H1 (cell line): ENCODE measurements at regions not wholly inside any gene's neighbourhood (a gene's known extent, or its start where the extent isn't known, plus 50 kb on each side); places are given as distances from the start of the nearest gene placed in this dataset.

Experiments used
- ATF2 ChIP-seq: IDR thresholded peaks from 2 replicates; pipeline ENCODE4 v1.6.1; 2012; ENCODE audit warnings: low read length, inconsistent platforms
- CHD7 ChIP-seq: fragments of 300-600 bp; sonication (generic); IDR thresholded peaks from 2 replicates; pipeline ENCODE4 v1.7.1; 2012; ENCODE audit warnings: low read length, moderate library complexity, mild to moderate bottlenecking, inconsistent platforms; ENCODE audit not compliant: insufficient replicate concordance
- POLR2A ChIP-seq, 2 experiments: IDR thresholded peaks; 1 replicate in 1 of 2; 2 replicates in 1 of 2; pipeline ENCODE4 v1.6.1; 2011; ENCODE audit warnings: low read depth in 2 of 2, low read length in 2 of 2, mild to moderate bottlenecking in 2 of 2; ENCODE audit errors: control extremely low read depth in 1 of 2
- POU5F1 ChIP-seq: IDR thresholded peaks from 2 replicates; pipeline ENCODE4 v1.6.1; 2011; ENCODE audit warnings: low read depth, mild to moderate bottlenecking, low read length, moderate library complexity
- SIN3A ChIP-seq, 2 experiments: IDR thresholded peaks in 1 of 2; conservative IDR thresholded peaks in 1 of 2; 2 replicates each; pipeline ENCODE4 v1.6.1; 2011 to 2012; ENCODE audit warnings: low read length in 2 of 2, improper control_type of control experiment in 1 of 2, low read depth in 1 of 2, mild to moderate bottlenecking in 1 of 2
- SP2 ChIP-seq: IDR thresholded peaks from 2 replicates; pipeline ENCODE4 v1.6.1; 2012; ENCODE audit warnings: mild to moderate bottlenecking, low read length, inconsistent platforms
- TBP ChIP-seq: IDR thresholded peaks from 2 replicates; pipeline ENCODE4 v1.6.1; 2011; ENCODE audit warnings: low read depth, low read length, improper control_type of control experiment
- YY1 ChIP-seq: IDR thresholded peaks from 2 replicates; pipeline ENCODE4 v1.6.1; 2011; ENCODE audit warnings: low read depth, mild to moderate bottlenecking, low read length

- no peak for TF ChIP-seq CHD7
- TF ChIP-seq POLR2A (IDR thresholded peaks at IDR 0.05; ENCODE audit: control extremely low read depth in 1 of 2, low read depth in 2 of 2, low read length in 2 of 2), result no peak
- no peak for TF ChIP-seq SP2
- no peak for TF ChIP-seq ATF2
- TF ChIP-seq TBP, result no peak
- no peak for TF ChIP-seq SIN3A (conservative IDR thresholded peaks at IDR 0.05 in 1 of 2, IDR thresholded peaks at IDR 0.05 in 1 of 2; ENCODE audit: low read depth in 1 of 2, low read length in 2 of 2)
- TF ChIP-seq POU5F1, result no peak
- TF ChIP-seq YY1, result no peak
- TF ChIP-seq, all 59 proteins: peak for 0
Observed at GRCh38 chr11:32233928-32234327, 143.1 kb downstream of the RCN1 start (continued).
